ENCODE measurements at regions not wholly inside any gene's neighbourhood (a gene's known extent, or its start where the extent isn't known, plus 50 kb on each side); places are given as distances from the start of the nearest gene placed in this dataset.
"Not testable (repeated sequence)": the region's sequence is repeated elsewhere in the genome, so short reads cannot be mapped to it uniquely, and the experiment has no call there.

DNA sequence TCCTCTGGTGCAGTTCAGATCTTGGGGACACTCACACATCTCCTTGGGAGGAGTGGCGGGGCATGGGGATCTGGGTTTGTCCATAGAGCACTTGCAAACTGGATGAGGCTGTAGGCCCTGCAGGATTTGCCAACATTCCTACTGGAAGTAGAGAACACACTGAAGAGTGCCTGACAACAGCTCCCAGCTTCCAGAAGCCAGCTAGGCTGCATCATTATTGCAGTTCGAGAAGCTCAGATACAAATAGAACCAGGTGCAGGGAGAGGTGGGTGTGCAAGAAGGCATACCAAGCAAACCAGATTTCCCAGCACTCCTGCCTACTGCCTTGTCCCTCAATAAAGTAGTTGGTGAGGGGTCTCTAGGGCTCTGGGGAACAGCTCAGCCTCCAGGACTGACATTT, 52.5 kb downstream of the RHOB start:
- no peak for DNase-seq

DNA sequence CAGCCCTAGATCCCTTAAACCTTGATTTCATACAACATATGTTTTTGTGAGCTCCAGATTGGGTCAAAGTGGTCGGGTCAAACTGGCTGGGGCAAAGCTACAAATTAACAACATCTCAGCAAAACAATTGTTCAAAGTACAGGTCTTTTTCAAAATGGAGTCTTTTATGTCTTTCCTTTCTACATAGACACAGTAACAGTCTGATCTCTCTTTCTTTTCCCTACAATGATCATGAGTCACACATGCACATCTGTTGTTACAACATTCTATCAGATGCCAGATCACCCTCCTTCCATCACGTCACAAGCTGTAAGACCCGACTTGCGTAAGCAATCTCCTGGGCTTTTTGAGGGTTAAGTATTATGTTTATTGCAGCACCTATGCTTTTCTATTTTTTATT, 55.1 kb downstream of the RHOB start:
- DNase-seq, result no peak

DNA sequence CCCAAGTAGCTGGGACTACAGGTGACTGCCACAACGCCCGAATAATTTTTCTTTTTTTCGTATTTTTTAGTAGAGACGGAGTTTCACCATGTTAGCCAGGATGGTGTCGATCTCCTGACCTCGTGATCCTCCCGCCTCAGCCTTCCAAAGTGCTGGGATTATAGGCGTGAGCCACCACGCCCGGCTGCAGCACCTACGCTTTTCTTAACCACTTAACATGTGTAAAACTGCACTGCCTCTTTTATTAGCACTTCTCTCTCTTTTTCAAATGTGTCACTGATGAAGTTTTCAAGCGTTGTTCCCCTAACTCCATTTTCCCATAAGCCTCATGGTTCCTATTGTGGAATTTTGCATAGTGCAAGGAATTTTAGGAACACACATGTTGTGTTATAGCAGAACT, 55.6 kb downstream of the RHOB start:
- not testable (repeated sequence) for DNase-seq

DNA sequence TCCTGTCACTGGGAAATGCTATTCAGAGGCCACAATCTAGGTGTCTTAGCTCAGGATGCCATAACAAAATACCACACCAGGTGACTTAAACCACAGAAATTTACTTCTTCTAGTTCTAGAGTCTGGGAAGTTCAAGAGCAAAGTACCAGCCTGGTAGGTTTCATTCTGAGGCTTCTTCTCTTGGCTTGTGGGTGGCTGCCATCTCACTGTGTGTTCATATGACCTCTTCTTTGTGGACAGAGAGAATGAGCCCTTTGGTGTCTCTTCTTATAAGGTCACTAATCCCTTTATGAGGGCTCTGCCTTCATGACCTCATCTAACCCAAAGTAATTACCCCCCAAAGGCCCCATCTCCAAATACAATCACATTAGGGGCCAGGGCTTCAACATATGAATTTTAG, 57.3 kb downstream of the RHOB start:
- DNase-seq, result no peak

DNA sequence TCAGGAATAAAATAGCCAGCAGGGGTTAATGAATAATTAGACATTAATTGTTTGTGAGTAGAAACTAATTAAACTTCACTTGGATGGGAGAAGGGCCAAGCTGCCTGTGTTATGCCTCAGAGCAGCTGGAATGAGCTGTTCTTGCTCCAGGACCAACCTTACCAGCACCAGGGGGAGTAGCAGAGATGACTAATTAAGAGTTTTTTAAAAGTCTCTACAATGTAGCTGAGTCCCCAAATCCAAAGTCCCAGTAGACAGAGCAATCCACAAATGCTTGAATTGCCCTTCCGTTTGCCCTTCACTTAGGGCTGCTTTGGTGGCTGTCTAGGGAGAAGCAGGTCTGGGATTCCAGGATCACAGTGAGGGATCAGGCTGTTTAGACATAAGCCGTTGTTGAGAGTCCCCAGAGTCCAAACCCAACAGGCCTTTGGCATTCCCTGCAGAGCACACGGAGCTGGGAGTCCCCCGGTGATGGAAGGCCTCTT, 59.4 kb downstream of the RHOB start:
- no peak for DNase-seq

DNA sequence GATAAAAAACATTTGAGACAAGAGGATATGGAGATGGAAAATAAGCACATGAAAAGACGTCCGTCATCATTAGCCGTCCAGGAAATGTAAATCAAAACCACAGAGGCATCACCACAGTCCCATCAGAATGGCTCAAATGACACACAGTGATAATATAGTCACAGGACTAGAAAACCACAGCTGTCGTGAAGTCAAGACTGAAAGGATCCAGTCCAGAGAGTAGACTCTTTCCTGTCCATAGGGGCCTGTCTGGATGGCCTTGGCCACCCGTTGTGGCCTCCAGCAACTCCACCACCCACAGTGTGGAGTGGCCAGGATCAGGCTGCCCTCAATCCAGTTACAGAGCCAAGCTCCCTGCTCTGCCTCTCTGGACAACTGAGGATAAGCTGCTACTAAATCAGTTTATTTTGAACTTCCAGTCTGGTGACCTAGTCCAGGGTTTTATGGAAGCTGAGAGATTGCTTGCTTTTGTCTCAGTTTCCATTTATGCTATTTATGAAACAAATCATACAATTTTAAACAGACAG, 60.4 kb downstream of the RHOB start:
- DNase-seq, result no peak

DNA sequence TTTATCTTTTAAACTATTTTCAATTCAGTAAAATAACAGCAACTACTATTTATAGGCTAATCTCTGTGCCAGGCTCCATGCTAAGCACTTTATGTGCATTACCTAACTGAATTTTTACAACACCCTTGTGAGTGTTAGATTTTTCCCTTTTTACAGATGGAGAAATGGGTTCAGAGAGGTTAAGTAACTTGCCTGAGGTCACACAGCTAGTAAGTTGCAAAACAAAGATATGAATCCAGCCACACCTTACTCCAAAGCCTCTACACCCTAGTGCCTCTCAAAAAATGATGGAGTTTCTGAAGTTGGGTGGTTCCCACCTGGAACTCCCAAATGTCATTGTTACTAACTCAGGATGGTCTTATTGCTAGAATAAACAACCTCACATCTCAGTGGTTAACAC, 60.8 kb downstream of the RHOB start:
- DNase-seq, result no peak

DNA sequence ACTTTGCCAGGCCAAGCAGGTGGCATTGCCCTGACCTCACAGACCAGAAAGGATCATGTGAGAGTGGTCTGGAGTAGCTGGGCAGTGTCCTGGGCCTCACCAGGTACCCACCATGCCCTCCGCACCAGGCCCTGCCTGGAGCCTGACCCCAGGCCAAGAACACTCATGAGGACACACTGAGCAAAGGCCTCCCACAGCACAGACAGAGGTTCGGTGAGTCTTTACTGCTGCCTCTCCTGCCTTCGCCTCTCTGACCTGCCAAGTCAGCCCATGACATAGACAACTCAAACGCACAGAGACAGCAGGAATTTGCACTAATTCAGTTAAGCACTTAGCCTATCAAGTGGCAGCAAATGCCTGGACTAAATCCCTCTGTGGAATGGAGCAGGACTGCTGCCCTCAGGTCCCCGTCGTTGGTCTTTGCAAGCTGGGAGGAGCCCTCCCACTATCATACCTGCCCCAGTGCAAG, 62.5 kb downstream of the RHOB start:
- no peak for DNase-seq

DNA sequence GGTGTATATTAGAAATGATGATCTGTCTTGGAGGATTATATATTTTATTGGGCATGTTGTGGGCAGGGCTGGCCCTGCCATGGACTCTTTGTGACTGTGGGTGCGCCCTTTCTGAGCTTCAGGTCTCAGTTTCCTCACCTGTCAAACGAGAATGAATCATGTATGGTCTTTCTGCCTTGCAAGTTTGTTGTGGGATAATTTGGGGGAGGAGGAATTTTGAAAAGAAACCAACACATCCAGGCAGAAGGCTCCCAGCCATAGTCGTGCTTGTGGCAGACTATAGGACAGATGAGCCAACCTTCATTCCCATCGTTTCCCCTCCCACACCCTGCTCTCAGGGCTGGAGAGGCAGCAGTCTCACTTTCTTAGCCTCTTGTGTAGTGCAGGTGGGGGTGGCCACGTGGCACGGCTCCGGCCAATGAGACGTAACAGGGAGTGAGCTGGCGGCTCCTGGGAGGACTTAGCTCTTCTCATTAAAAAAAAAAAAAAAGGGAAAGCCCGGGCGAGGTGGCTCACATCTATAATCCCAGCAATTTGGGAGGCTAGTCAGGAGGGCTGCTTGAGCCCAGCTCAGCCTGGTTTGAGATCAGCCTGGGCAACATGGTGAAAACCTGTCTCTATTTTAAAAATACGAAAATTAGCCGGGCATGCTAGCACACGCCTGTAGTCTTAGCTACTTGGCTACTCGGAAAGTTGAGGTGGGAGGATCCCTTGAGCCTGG, 63.1 kb downstream of the RHOB start:
- peak; percentile 45 for DNase-seq

DNA sequence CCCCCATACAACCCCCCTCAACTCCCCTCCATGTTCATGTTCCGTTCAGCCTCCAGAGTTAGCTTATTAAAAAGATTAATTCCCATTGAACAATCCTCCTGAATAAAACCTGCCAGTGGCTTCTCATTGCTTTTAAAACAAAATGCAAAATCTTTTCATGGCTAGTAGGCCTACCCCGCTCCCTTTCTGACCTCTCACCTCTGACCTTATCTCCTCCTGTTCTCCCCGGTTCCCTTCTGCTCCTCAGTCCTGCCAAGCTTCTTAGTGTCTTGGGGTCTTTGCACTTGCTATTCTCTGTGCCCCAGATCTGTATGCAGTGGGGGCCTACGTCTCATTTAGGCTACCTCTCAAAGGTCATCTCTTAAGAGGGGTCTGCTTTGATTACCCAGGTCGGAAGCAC, 64.3 kb downstream of the RHOB start:
- DNase-seq, result no peak

DNA sequence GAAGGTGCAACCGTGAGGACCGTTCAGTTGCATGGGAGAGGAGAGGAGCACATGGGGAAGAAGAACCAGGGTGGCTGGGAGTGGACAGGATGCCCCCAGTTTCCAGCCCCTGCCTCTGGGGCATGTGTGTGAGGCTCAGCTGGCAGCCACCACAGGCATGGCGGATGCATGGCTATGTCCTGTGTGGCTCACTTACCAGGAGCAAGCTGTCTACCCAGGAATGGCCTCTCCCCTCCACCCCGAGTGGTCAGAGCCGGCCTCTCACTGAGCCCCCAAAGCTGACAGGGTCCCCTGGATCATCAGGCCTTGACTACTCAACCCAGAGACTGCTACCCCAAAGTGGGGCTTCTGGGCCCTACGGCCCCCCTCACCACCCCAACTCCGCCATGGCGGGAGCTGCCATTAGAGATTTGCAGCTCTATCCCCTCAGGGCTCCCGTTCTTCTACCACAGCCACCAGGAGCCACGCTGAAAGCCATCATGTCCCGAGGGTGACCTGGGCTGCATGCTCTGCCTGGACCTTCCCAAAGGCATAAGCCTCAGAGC, 65.3 kb downstream of the RHOB start:
- DNase-seq, result no peak

DNA sequence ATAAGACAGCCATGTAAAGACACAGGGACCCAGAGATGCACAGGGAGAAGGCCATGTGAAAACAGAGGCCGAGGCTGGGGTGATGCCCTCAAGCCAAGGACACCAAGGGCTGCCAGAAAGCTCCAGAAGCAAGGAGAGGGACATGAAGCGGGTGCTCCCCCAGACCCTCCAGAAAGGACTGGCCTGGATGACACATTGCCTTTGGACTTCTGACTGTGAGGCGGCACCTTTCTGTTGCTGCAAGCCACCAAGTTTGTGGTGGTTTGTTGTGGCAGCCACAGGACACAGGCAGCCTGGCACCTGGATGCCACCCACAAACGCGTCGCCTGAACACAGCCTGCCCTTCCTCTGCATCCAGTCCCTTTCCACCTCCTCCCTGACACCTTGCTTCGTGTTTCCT, 67.1 kb downstream of the RHOB start:
- DNase-seq, result no peak

DNA sequence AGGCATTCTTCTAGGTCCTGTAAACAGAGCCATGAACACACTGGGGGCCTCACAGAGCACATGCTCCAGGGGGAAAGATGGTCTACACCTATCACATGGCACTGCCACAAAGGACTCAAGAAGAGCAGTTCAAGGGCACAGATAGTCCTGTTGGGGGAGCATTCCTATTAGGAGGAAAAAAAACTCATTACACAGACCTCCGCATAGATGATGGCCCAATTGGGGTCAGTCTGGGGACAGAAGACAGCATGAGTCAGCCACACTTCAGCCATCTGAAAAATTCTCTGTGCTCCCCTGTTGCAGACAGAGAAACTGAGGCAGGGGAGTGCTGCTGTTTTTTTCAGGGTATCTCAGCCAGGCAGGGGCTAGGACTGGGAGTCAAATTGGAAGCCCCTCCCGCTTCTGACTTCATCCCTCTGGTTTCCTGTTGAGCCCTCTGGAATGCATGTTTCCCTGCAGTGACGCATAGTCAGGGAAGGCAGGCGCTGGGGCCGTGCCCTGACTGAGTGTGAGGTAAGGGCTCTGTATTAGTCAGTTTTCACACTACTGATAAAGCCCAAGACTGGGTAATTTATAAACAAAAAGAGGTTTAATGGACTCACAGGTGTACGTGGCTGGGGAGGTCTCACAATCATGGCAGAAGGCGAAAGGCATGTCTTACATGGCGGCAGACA, 67.9 kb downstream of the RHOB start:
- DNase-seq, result no peak

DNA sequence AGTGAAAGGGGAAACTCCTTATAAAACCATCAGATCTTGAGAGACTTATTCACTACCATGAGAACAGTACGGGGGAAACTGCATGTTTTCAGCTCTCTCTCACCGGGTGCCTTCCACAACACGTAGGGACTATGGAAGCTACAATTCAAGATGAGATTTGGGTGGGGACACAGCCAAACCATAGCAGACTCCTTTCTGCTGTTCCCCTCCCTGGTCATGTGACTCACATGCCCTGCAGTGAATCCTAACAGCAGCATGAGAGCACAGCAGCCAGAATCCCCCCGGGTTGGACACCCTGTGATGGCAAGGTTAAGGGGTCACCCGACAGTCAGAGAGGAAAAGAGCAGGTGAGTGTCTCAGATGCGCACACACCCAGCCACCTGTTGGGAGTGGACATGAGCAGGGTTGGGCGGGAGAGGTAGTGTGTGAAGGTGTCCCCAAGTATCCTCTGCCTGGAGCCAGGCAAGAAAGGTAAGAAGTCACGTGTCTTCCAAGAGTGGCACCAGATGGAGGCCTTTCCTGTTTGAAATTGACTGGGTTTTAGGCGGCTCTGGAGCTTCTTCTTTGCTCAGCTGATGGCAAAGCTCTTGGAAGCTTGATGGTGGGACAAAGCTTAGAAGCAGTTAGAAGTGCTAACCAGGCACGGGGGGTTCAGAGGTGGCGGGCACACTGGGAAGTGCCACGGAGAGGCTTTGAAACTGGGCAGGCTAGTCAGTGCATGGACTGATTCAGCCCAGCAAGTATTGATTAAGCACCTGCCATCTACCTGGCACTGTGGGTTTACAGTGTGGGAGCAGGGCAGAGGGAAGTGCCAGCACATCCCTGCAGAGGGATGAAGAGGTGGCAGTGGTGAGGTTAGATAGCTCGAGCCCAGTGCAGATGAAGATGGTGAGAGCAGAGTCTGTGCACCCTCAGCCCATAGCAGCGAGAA, 68.7 kb downstream of the RHOB start:
- DNase-seq, result no peak

DNA sequence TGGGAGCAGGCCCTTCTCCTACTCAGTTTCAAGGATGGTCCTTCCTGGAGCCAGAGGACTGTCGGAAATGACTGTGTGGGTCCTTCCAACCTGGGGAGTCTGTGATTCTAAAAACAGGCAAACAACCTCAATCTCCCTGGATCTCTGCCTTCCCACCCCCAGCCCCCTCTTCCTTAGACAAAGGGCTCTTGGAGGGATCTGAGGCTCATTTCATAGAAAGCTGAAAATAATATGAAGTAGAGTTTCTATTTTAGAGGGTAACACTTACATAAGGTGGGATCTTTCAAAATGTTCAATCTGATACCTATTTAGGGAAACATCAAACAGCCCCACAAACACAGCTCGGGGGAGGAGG, 69.4 kb downstream of the RHOB start:
- DNase-seq, result no peak

DNA sequence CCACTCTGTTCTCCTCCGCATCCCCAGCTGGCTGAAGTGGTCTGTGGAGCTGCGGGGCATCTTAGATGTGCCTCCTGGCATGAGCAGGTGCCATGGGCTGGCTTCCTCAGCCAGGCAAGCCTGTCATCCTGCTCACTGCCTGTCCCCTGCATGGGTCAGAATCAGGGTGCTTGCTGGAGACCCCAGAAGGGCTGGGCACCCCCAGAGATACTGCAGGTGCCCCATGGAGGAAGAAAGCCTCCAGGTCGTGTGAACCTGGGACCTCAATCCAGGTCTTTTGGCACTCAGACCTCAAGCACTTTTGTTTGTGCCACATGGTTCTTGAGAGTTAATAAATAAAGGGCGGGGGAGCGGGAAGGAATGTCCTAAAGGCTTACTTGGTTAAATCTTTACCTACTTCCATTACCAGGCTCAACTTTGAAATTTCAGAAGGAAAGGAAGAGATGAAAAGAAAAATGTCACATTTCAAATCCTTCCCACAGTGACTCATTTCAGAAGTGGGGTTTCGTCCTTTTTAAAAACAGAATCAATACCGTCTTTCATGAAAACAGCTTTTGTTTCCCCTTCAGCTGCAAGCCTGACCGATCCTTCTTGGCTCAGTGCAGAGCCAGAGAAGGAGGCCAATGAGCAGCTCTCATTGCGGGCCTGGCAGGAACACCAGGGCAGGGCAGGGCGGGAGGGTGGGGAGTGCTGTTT, 69.9 kb downstream of the RHOB start:
- DNase-seq, result no peak

DNA sequence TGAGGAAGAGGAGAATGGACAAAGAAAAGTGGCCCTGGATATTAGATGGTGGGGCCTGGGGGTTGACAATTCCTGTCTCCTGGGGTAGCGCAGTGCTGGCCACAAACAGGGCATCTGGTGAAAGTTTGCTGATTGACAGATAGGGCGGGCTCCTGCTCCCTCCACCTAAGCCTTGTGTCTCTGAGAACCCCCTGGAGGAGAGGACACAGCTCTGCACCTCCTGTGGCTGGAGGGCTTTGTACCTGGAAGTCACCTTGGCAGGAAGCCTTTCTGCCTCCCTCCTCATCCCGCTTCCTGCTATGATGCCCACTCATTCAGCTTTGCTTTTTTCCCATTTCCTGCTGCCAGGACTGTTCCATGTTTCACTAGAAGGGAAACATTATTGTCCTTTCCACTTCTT, 72.4 kb downstream of the RHOB start:
- DNase-seq, result no peak

DNA sequence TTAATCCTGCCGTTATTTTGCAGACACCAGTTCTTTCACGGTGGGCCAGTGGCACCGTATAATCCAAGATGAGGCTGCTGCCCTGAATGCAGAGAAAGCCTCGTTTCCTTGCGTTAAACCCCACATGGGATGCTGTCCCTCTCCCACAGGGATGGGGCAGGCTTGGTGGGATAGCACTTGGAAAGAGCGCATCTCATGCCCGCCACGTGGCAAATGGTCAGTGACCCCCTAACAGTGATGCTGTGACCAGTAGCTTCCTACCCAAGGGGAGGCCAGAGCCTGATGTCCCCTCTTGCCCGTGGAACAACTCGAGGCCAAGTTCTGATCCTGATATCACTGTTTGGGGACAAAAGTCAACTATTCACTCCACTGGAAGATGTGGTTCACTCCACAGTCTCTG, 73.3 kb downstream of the RHOB start:
- DNase-seq, result no peak

DNA sequence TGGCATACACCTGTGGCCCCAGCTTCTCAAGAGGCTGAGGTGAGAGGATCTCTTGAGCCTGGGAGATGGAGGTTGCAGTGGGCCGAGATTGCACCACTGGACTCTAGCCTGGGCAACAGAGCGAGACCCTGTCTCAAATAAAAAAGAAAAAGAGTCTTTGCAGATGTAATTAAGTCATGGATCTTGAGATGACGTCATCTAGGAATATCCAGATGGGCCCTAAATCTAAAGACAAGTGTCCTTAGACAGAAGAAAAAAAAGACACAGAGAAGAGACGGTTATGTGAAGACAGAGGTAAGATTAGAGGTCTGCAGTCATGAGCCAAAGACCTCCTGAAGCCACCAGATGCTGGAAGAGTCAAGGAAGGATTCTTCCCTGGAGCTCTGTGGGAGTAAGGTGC, 74.3 kb downstream of the RHOB start:
- no peak for DNase-seq

DNA sequence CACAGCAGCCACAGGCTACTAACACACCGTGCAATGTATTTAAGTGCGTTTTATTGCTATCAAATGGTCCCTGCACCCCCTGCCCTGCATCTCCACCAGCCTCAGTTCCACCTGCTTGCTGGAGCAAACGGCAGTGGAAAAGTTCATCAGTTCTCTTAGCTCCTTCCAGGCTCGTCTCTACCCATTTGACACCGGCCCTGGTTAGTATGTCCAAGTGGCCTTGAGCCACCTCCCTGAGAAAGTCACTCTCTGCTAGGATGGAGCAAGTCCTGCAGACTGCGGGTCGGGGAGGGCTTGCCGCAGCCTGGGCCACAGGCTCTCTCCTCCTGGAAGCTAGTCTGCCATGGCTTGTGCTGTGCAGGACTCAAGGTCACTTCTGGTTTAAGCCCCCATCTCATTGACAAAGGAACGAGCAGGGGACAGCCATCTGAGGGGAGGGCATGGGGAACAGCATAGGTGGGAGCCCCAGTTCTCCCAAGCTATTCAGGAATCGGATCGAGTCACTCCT, 74.9 kb downstream of the RHOB start:
- no peak for DNase-seq

DNA sequence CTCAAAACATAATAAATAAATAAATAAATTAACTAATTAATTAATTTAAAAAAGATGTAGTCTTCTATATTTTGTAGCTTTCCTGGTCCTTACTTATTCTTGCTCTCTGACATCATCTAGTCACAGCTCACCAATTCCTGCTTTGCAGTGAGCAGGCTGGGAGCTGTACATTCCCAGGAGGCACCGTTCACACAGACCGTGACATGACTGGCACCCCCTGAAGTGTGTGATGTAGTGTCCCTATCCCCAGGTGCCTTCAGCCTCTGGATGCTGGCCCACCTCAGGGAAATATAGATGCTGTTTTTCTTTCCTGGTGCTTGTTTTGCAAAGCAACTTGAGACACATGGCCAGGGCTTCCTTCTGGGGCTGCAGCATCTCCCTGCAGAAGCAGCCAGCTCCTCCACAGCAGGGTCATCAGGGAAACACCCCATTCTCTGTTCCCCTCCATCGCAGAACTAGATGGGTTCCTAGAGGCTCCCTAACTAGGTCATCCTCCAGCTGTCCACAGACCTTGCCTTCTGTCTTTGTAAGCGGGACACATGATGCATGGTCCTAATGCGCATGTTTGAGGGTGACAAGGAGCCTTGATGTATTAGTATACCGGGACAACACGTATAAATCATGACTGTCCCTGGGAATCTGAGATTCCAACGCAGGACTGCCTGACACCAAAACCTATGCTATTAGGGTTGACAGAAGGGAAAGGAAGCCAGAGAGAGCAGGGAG, 76.4 kb downstream of the RHOB start:
- no peak for DNase-seq

DNA sequence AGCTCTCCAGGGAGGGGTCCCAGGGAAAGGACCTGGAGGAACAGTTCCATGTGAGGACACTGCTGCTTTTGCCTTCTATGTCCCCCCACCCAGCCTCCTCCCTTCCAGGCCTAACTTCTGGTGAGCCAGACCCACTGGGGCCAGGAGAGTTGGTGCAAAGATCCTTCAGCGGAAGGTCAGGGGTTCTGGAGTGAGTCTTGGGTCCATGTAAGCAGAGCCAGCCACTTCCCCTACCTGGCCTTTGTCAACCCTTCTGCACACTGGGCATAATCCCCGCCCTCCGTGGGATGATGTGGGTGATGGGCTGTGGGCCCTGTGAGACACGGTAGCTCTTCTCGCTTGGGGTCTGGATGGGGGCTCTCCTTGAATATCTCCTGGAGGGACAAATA, 76.9 kb downstream of the RHOB start:
- no peak for DNase-seq
